Esophagus mucosa (tissue), 1 donor: ENCODE measurements at regions not wholly inside any gene's neighbourhood (a gene's known extent, or its start where the extent isn't known, plus 50 kb on each side); places are given as distances from the start of the nearest gene placed in this dataset.

Source experiments
- ATAC-seq: fragments of 200-7000 bp; cut with Tn5 transposase; one replicate; pipeline ENCODE4 v1.9.1; 2020
- donor health status: DM: yes; HTN: yes; CAD: no.

DNA sequence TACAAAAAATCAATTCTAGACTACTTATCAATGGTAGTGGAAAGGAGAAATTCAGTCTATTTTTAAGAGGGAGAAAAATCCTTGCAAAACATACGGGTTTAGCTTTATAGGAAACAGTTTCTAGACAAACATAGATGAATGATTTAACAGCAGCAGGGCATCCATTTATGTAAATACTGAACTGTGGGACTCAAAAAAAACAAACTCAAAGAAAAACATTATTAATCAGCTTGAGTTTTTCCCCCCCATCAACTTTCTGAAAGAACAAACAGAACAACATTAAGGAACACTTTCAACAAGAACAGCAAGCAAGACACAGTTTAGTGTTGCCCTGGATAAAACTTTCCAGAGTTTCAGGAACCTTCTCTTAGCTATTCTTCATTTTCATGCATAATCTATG lies 147.3 kb upstream of the KCNK2 start:
- ATAC-seq = no peak

DNA sequence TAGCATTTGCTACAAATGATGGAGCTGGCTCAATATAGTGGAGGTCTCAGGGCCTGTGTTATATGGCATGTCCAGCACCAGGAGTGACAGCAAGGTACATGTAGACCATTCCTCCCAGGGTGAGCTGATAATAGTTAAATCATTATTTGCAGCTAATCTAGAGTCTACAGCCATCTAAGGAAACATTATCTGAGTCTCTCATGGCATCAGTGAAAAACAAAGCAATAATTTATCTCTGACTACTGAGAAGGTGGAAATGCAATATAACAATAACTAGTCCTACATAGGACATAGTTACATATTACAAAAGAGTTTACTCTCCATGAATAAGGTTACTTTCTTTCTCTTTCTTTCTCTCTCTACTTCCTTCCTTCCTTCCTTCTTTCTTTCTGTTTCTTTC lies 143.4 kb upstream of the KCNK2 start:
- ATAC-seq = no peak

DNA sequence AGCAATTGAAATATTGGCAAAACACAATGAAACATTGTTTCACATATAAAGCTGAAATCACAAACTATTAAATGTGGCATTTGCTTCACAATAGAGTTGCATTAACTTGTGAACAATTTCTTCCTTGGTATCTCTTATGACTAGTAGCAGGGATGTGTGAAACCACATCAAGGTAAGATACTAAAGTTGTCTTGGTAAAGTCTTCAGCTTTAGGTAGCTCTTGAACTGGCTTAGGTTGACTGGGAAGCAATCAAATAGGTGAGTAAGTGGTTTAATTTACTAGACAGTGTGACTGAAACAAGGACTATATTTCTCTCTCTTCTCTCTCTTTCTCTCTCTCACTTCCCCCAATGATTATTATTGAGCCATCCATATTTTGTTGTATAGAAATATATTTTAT lies 141.5 kb upstream of the KCNK2 start:
- ATAC-seq = no peak

DNA sequence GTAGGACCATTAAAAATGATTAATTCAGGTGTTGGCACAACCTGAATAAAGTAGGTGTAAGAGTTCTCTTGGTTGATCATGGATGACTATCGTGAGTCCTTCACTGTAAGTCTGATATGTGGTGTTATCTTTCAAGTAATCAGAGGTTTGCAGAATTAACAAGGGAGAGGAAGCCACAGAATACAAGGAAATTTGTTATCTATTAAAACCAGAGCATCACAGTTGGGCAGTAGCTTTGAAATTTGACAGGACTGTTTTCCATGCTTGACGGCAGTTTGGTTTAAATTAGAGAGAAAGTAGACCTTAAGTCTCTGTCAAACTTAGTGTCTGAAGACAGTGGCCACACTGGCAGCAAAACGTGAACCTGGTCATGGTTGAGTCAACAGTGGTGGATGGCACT lies 139.5 kb upstream of the KCNK2 start:
- no peak for ATAC-seq

DNA sequence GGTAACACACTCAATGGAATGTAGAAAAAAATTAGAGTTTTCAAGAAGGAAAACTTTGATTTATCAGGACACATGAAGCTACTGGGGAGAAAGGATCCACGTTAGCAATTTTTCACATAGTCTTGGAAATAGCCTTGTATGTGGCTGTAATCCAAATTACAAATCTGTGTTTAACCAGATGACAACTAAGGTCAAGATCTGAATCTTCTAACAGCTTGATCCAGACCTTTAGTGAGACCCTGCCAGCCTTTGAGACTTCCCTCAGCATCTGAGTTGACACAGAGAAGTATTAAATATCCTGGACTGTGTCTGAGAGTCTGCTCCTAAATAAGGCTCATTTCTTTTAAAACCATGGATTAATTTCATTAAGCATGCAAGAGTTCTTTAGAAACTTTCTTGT lies 135.9 kb upstream of the KCNK2 start:
- ATAC-seq = no peak

DNA sequence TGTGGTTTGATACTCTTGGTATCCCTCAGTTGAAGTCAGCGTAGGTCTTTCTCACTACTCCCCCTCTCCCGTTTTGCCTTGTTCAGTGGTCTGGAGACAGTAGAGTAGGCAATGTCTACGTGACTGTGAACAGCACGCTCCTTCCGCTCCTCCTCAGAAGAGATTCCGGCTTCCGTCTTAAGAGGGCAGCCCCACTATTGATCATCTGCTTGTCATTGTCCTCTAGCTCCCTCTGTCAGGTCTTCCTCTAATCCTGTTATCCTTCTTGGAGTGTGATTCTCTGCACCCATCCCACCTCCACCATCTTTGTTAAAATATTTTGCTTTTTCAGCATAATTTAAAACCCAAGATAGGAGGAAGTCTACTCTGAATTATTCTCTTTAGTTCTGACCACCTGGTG lies 129.9 kb upstream of the KCNK2 start:
- ATAC-seq = no peak

DNA sequence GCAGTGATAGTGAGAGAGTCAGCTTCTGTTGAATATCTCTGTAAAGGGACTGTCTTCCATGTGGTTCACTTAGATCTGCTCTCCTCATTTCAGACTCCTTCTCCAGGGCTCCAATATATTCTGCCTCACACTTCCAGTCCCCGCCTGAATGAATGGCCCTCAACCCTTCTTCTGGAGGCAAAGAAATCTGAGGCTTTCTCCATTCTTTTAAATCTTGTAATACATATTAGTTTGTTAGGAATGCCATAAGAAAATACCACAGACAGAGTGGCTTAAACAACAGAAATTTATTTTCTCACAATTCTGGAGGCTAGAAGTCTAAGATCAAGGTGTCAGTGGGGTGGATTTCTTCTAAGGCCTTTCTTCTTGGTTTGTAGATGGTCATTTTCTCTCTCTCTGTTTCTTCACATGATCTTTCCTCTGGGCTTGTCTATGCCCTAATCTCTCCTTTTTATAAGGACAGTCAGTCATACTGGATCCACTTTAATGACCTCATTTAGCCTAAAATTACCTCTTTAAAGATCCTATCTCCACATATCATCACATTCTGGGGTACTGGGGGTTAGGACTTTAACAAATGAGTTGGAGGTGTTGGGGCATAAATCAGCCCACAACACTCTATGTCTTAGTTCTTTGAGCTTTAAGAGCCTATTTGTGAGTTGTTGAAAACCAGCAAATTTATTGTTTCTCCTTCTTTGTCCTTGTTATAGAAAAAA lies 128.5 kb upstream of the KCNK2 start:
- ATAC-seq = no peak

DNA sequence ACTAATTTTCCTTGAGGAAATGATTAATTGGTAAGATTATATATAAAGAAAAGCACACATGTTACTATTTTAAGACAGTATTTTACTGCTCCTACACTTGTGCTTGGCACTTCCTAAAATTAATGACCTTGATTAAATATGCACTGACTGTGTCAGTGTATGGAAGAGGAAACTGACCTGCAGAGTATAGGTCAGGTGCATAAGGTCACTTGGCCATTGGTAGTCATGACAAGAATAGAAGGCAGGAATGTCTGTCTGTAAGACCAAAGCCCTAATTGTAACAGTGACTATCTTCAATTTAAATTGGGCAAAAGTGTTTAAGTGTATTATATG lies 128.0 kb upstream of the KCNK2 start:
- ATAC-seq = no peak

DNA sequence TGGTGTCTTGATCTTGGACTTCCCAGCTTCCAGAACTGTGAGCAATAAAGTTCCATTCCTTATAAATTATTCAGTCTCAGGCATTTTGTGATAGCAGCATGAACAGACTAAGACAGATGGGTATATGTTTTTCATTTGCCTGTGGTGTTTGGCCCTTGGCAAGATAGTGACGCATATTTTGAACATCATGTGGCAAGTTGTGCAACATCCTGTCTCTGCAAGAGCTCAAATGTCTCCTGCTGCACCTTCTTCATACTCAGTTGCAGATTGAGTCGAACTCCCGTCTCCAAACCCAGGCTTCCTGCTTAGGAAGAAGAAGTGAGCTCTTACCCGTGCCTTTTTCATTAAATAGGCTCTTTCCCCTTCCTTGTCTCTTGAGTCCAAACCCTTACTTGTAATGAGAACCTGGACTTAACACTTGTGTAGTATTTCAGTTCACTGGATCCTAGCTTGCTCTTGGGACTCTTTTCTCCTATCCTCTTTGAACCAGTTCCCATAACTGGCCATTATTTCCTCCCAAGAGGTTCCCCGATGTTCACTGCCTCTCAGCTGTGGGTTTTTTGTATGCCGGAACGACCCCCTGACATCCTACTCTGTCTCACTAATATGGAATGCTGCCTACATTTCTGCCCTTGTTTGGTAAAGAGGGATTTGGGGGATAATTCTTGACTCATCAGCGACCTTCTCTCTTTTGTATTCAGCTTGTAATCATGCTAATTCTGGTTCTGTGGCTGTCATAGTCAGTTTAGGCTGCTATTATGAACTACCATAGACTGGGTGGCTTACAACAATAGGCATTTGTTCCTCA lies 125.0 kb upstream of the KCNK2 start:
- no peak for ATAC-seq

DNA sequence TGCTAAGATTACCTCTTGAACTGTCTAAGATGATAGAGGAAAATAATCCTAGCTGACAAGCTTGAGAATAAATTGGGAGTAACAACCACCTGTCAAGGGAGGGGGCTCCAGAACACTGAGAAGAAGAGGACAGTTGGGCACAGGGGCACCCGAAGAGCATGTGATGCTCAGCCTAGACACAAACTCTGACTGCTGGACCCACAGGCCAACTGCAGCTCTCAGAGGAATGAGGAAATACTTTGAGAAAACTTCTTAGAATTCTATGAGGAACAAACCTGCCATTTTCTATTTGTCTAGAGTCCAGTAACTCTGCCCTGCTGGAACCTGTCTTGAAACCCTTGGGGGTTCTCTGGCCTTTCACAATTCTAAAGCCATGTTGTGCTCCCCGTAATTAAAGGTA lies 124.1 kb upstream of the KCNK2 start:
- no peak for ATAC-seq

DNA sequence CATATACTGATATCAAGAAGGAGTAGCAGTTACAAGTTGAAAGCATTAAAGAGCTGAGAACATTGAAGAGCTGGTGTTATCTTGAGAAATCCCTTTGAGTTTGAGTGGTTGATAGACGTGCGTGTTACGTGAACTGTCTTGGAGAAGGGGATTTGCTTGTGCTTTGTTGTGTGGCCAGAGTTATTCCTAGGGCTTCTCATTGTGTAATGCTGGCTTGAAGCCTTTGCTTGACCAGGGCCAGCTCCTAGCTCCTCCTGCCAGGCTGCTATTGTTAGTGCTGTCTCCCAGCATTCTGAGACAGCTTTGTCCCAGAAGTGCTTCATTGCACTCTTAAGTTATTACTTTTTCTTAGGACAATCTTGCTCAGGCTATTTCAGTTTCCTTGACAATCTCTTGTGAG lies 116.2 kb upstream of the KCNK2 start:
- ATAC-seq = no peak

DNA sequence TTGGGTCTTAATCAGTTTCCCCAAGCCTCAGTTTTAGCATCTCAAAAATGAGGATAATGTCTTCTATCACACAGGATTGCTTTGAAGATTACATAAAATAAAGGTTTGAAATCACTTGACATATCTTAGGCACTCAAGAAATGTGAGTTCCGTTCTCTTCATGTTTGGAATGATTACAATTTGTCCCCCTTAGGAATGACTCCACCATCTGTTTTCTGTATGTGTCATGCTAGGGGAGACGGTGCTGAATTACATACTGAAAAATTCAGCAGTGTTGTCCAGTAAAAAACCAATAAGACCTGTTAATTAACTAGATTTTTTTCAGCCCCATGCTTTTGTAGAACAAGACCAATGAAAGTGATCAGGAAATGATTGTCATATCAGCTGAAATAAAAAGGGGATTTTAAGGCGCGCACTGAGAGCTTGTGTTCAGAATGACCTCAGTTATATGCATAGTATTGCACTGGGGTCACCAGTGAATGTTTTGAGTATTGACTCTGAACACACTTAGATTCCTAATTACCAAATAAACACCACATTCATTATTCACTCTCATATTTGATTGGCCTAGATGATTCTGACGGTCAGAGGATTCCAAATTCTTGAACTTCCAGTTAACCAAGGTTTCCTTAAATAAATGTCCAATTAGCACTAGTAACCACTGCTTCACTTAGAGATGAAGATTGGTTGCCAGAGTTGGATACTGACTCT lies 114.5 kb upstream of the KCNK2 start:
- no peak for ATAC-seq

DNA sequence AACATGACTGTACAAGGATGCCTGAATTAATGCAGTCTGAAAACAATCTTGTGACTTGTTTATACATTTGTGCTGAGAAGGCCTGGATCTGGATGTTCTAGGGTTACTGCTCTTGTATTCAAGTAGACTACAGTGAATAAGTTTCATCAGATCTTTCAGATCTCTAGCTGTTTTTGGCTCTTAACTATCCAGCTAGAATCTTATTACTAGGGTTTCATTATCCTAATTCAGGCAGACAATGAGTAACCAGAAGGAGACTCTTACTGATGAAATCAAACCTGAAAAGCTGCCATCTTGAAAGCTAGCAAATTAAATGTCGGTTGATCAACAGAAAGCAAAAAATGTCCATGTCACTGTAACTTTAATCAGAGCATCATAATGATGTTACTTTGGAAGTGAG lies 112.5 kb upstream of the KCNK2 start:
- ATAC-seq = no peak

DNA sequence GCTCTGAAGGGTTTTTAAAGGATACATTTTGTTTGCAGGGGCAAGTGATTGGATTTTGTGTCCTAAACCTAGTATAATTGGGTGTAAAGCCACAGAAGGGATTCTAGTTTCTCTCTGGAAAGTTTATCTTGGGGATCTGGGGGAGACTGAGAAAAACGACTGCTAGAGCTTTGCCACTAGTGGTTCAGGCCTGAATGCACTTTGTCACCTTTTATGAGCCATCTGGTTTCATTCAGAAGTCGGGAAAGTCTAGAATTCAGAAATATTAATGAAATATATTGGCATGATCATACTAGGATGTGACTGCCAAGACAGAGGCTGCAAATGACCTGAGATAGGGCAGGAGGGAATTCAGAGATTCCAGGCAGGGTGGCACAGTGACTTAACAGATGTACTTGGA lies 111.5 kb upstream of the KCNK2 start:
- ATAC-seq = no peak

DNA sequence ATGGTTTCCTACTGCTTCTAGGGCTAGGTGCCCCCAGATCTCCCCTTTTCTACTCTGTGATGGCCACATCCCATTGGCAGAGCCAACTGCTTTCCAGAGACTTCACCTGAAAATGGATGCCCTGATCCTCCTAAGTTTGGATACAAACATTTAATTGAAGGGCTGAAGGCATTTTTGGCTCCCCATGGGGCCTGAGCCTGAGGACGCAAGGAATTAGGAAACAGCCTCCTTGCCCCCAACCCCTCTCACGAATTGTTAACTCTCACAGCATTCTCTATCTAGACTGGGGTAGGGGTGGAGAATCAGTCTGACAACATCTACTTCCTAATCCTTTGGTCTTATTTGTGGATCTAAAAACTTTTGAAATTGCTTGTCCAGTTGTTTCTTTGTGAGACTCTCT lies 108.5 kb upstream of the KCNK2 start:
- no peak for ATAC-seq

DNA sequence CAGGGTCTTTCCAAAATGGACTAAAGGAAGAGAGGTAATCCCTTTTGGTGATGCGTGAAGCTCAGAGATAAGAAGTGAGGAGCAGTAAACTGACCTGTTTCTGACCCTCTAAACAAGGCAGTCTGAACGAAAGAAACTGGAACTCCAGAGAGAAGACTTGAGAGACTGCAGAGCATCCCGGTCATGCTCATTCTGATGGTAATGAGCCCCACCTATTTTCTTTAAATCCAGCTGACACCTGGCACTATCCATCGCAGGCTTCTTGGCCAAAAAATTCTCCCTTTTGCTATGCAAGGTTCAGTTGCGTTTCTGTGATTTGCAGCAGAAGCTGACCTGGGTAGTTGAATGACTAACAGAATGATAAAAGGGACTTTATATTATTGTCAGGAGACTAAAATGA lies 105.9 kb upstream of the KCNK2 start:
- ATAC-seq = no peak

DNA sequence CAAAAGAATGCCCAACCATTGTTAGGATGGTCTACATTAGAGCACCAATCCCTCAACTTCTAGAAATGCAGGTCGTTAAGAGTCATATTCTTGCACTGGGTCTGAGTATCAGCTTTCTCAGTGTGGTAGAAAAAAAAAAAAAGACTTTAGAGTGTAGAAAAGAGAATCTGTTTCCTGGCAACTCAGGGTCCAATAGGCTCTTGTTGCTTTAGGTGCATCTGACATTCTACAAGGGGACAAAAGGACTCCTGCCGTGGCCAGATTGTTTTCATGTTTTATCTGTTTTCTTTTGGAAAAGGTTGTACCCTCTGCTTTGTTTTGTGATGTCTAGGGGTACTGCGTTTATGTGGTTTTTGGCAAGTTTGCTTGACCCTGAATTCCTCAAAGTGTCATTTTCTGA lies 105.4 kb upstream of the KCNK2 start:
- ATAC-seq = no peak

DNA sequence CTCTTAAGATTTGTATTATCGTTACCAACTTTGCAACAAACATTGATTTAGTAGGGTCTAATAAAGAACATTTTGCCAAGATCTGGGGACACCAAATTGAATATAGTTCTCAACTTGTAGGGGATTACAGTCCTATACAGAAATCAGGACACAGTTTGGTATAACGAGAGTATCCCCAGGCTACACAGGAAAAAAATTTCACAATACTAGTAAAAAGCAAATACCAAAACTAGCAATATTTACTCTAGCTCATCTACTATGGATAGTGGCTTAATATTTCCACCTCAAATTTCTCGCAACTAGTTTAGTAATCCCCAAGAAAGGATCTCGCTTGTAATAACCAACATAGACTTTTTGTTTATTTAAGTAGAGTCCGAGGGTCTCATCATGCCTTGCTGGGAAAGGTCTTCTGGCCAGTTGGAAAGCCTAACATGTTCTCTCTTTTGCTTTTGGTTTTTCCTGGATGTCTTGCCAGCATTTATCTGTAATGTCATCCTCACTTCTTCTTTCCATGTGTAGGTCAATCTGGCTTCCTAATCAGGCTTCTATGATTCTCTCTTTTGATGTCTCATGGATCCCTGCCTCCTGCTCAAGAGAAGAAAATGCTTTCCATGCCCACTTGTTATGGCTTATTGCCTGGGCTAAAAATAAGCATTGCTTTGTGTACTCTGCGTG lies 104.7 kb upstream of the KCNK2 start:
- no peak for ATAC-seq

DNA sequence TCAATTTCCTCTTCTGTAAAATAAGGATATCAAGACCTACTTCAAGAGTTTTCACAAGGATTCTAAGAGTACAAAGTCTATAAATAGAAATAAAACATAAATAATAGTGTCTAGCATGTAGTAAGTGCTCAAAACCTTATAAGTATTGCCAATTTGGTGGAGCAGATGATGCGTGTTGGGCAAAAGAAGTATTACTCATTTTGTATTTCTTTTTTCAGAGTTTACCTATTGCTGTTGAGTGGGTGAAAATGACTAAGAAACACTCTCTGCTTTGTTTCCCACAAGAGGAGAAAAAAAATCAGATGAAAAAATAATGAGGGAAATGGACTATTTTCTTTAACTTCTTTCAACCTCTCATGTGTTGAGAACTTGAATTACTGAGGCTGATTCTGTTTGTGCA lies 103.3 kb upstream of the KCNK2 start:
- no peak for ATAC-seq

DNA sequence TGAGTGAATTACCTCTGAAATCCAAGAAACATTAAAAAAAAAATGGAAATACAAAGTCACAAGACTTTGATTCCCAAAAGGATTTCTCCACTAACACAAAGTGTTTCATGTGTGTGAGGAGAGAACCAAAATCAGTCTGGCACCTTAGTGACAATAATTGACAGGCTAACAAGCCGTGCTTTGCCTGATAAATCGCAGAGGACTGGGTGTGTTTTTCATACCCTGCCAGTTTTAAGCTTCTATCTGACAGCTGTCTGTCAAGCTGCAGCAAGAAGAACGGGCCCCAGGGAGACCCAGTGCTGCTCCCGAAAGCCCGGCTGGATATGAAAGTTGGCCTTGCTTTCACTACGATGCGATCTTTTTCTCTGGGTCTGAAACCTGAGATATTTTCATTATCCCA lies 101.6 kb upstream of the KCNK2 start:
- no peak for ATAC-seq

DNA sequence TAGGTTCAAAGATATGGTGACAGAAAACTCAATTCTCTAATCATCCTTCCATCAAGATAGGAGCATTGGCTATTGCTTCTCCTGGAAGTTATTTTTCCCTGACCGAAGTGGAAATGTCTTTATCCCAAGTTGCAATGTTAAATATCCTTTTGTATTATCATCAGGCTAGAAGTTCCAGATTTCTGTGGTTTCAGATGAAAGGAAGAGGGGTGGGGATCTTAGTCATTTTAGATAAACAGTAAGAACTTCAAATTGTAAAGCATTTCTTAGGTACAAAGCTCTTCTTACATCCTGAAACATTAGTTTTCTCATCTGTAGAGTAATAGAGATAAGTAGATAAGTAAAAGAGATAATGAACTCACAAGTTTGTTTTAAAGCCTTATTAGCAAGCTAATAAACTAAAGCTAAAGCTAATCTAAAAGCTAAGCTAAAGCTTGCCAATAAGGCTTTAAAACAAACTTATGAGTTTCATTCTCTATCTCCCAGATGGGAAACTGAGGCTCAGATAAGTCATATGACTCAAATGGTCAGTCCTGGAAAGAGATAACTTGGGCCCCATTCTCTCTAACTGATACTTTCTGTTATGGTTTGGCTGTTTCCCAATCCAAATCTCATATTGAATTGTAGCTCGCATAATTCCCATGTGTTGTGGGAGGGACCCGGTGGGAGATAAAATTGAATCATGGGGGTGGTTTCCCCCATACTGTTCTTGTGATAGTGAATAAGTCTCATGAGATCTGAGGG lies 99.2 kb upstream of the KCNK2 start:
- ATAC-seq = no peak

DNA sequence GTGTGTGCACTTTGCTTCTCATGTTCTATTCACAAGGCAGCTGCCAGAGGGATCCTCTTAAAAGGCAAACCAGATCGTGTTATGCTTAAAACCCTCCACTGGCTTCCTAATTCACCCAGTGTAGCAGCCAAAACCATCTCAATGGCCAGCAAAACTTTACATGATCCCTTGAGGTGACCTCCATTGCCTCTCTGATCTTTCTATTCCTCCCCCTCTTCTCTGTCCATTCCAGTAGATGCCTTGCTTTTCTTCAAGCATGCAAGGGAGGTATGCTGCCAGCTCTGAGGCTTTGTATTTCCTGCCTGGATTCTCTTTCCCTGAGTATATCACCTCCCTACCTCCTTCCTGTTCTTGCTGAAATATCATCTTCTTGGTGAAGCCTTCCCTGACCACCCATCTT lies 93.2 kb upstream of the KCNK2 start:
- ATAC-seq = no peak

DNA sequence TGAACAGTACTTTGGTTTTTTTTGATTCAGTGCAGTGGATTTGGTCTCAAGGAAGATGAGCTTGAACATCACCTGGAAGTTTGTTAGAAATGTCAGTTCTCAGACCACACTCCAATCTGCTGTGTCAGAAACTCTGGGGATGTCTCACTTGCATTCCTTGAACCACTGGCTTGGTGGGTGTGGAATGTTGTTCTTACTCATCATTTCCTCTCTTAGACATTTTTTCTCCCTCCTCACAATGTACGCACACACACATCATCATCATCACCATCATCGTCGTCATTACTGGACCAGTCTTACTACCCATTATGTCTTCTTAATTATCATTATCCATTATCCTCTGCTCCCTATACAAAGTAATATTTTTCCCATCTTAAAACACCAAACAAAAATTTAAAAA lies 91.9 kb upstream of the KCNK2 start:
- no peak for ATAC-seq
